DND-41 (cell line): ENCODE measurements at regions not wholly inside any gene's neighbourhood (a gene's known extent, or its start where the extent isn't known, plus 50 kb on each side); places are given as distances from the start of the nearest gene placed in this dataset.
A peak's percentile ranks its signal among the peaks of the same experiment; 100 is the strongest.
"Not testable (repeated sequence)": the region's sequence is repeated elsewhere in the genome, so short reads cannot be mapped to it uniquely, and the experiment has no call there.

ENCODE experiments used
- ATAC-seq: fragments of 200-7000 bp; cut with Tn5 transposase; 3 replicates; pipeline ENCODE4 v1.9.1; 2021; ENCODE audit warnings: low read depth; ENCODE audit not compliant: insufficient read depth
- DNase-seq: peaks from one replicate; pipeline ENCODE4 v3.0.0-alpha.2; 2020
- H2AFZ ChIP-seq: 2 replicates; pipeline ENCODE4 v1.6.0; 2012; ENCODE audit warnings: low read depth, low read length
- H3K27ac ChIP-seq: 2 replicates; pipeline ENCODE4 v1.5.1; 2012; ENCODE audit warnings: low read length, inconsistent platforms
- H3K27me3 ChIP-seq: fragments of 200-600 bp; sonication (generic); 2 replicates; pipeline ENCODE4 v1.6.0; 2012; ENCODE audit warnings: low read length, mild to moderate bottlenecking, inconsistent platforms; ENCODE audit not compliant: insufficient read depth, poor library complexity
- H3K36me3 ChIP-seq: 2 replicates; pipeline ENCODE4 v1.5.1; 2012; ENCODE audit warnings: low read length, inconsistent platforms; ENCODE audit not compliant: insufficient read depth
- H3K4me1 ChIP-seq: 2 replicates; pipeline ENCODE4 v1.5.1; 2012; ENCODE audit warnings: mild to moderate bottlenecking, low read length; ENCODE audit not compliant: insufficient read depth
- H3K4me2 ChIP-seq: 2 replicates; pipeline ENCODE4 v1.6.0; 2012; ENCODE audit warnings: mild to moderate bottlenecking, moderate library complexity, low read length, inconsistent platforms; ENCODE audit not compliant: insufficient read depth
- H3K4me3 ChIP-seq, 2 experiments: fragments of 200-600 bp in 1 of 2; shearing (Covaris generic) in 1 of 2; 2 replicates each; pipeline ENCODE4 v1.5.1; 2012 to 2016; ENCODE audit warnings: inconsistent platforms in 2 of 2, low read length in 2 of 2, mild to moderate bottlenecking in 2 of 2, low read depth in 1 of 2, moderate library complexity in 1 of 2
- H3K79me2 ChIP-seq: 2 replicates; pipeline ENCODE4 v1.6.0; 2012; ENCODE audit warnings: low read length, inconsistent platforms; ENCODE audit not compliant: insufficient read depth
- H3K9ac ChIP-seq: 2 replicates; pipeline ENCODE4 v1.6.0; 2012; ENCODE audit warnings: low read depth, mild to moderate bottlenecking, inconsistent platforms, low read length, moderate library complexity
- H3K9me3 ChIP-seq: 2 replicates; pipeline ENCODE4 v1.5.1; 2012; ENCODE audit warnings: low read length, moderate library complexity, mild to moderate bottlenecking, inconsistent platforms; ENCODE audit not compliant: insufficient read depth, severe bottlenecking
- H4K20me1 ChIP-seq: 2 replicates; pipeline ENCODE4 v1.6.0; 2012; ENCODE audit warnings: low read length; ENCODE audit not compliant: insufficient read depth
- EZH2 ChIP-seq: IDR thresholded peaks from 3 replicates; pipeline ENCODE4 v1.6.1; 2012; ENCODE audit warnings: borderline replicate concordance, low read depth, mild to moderate bottlenecking, moderate library complexity, low read length, inconsistent platforms; ENCODE audit not compliant: severe bottlenecking
- TF ChIP-seq, protein P1 (sequence below): IDR thresholded peaks from 2 replicates; pipeline ENCODE4 v1.5.1; 2012; ENCODE audit warnings: borderline replicate concordance, low read length, moderate library complexity, mild to moderate bottlenecking; ENCODE audit not compliant: poor library complexity, severe bottlenecking; ENCODE audit errors: extremely low read depth

- not testable (repeated sequence) for H4K20me1 ChIP-seq, H3K9ac ChIP-seq, H3K79me2 ChIP-seq, H3K9me3 ChIP-seq, H3K4me3 ChIP-seq, H2AFZ ChIP-seq, ATAC-seq, H3K4me2 ChIP-seq, H3K27me3 ChIP-seq, H3K27ac ChIP-seq, H3K36me3 ChIP-seq, DNase-seq
- peaks cover 32% of the 10 kb centered on the region for H3K4me1 ChIP-seq
Observed at GRCh38 chr6:137634177-137634576, 140.0 kb upstream of the OLIG3 start.

- Histone ChIP-seq H3K9me3 (no peaks in the 10 kb centered on the region), H3K27me3 (no peaks in the 10 kb centered on the region), H3K4me3 (no peak overlapping the region), H3K36me3 (no peaks in the 10 kb centered on the region), H3K9ac (peak overlapping the region; percentile 3; the same call in 1 of the 2 replicates), H3K4me1 (peaks cover 57% of the 10 kb centered on the region), H4K20me1 (no peaks in the 10 kb centered on the region), H2AFZ (peak overlapping the region; percentile 36), H3K79me2 (no peaks in the 10 kb centered on the region), H3K27ac (peak overlapping the region; percentile 43), H3K4me2 (no peak overlapping the region)
- DNase-seq (peak; percentile 59), ATAC-seq (peak; percentile 73)
- TF ChIP-seq, protein P1, sequence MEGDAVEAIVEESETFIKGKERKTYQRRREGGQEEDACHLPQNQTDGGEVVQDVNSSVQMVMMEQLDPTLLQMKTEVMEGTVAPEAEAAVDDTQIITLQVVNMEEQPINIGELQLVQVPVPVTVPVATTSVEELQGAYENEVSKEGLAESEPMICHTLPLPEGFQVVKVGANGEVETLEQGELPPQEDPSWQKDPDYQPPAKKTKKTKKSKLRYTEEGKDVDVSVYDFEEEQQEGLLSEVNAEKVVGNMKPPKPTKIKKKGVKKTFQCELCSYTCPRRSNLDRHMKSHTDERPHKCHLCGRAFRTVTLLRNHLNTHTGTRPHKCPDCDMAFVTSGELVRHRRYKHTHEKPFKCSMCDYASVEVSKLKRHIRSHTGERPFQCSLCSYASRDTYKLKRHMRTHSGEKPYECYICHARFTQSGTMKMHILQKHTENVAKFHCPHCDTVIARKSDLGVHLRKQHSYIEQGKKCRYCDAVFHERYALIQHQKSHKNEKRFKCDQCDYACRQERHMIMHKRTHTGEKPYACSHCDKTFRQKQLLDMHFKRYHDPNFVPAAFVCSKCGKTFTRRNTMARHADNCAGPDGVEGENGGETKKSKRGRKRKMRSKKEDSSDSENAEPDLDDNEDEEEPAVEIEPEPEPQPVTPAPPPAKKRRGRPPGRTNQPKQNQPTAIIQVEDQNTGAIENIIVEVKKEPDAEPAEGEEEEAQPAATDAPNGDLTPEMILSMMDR: no peak
- TF ChIP-seq EZH2: no peak
Observed at GRCh38 chr6:137637121-137637520, 142.9 kb upstream of the OLIG3 start.

DNA sequence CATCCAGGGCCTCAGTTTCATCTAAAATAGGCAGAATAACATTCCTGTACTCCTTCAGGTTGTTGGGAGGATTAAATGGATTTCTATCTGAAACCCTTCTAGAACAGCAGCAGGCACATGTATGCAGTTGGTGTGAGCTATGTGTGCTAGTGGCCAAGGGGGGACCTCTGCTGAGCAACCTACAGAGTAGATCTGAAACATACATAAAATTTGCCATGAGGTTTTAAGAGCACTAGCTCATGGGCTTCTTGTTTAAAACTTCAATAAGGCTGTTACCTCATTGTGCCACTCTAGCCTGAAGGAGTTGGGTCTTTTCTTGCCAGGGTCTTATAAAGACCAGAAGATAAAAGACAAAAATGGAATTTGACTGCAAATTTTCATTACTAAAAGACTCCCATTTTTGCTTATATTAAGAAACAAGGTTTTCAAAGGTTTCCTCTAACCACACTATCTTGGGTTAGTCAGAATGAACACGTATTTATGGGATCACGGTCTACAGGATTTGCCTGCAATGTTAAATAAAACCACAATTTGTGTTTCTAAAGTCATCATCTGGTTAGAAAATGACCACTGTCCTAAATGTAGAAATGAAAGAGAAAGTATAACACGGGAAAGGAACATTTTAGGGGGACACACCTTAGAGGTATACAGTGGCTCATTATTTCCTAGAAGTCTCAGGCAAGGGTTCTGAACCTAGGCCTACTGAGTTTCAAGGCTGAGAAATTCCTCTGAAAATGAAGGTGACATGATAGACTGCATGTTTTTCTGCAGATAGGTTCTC is 144.9 kb upstream of the OLIG3 start:
- Histone ChIP-seq H3K27me3 (no peaks in the 10 kb centered on the region), H3K79me2 (no peaks in the 10 kb centered on the region), H3K27ac (peak overlapping the region; percentile 52), H2AFZ (peak overlapping the region; percentile 14), H3K9ac (0 out of 2 replicates have a peak overlapping the region, but pooled peaks have one; percentile 10), H3K9me3 (no peaks in the 10 kb centered on the region), H3K4me2 (peak overlapping the region; percentile 25; the same call in 1 of the 2 replicates), H3K36me3 (no peaks in the 10 kb centered on the region), H3K4me1 (peaks cover 60% of the 10 kb centered on the region), H3K4me3 (no peak overlapping the region), H4K20me1 (no peaks in the 10 kb centered on the region)
- TF ChIP-seq EZH2: no peak
- TF ChIP-seq, protein P1: no peak
- no peak for DNase-seq
- peak; percentile 26 for ATAC-seq

- Histone ChIP-seq H3K4me1 (peaks cover 60% of the 10 kb centered on the region), H3K4me2 (no peak overlapping the region), H3K27ac (peak overlapping the region; percentile 35; the same call in 1 of the 2 replicates), H4K20me1 (no peaks in the 10 kb centered on the region), H3K27me3 (no peaks in the 10 kb centered on the region), H3K4me3 (no peak overlapping the region), H3K79me2 (no peaks in the 10 kb centered on the region), H3K9ac (no peak overlapping the region), H3K9me3 (no peaks in the 10 kb centered on the region), H2AFZ (no peak overlapping the region), H3K36me3 (no peaks in the 10 kb centered on the region)
- TF ChIP-seq, protein P1: no peak
- TF ChIP-seq EZH2: no peak
- no peak for ATAC-seq
- DNase-seq: no peak
Observed at GRCh38 chr6:137640086-137640485, 145.9 kb upstream of the OLIG3 start.
